ENCODE measurements at regions not wholly inside any gene's neighbourhood (a gene's known extent, or its start where the extent isn't known, plus 50 kb on each side); places are given as distances from the start of the nearest gene placed in this dataset.

DNA sequence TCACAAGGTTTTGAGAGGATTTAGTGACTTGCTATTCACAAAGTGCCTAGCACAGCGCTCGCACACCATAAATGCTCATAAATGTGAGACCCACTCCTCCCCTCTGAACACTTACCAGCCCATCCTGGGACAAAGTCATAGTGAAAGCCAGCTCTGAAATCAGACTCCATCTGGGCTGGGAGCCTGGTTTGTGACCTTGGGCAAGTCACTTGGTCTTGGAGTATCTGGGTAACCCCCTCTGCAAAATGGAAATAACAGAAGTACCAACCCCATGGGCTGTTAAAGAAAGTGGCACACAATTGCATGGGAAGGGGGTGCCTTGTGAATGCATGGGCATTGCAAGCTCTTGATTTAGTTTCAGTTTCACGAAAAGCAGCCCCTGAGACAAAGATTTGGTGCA is 104.7 kb upstream of the CDH5 start:
- no peak for DNase-seq (ENCODE audit: low read depth, low spot score)
- TF ChIP-seq, protein P1, sequence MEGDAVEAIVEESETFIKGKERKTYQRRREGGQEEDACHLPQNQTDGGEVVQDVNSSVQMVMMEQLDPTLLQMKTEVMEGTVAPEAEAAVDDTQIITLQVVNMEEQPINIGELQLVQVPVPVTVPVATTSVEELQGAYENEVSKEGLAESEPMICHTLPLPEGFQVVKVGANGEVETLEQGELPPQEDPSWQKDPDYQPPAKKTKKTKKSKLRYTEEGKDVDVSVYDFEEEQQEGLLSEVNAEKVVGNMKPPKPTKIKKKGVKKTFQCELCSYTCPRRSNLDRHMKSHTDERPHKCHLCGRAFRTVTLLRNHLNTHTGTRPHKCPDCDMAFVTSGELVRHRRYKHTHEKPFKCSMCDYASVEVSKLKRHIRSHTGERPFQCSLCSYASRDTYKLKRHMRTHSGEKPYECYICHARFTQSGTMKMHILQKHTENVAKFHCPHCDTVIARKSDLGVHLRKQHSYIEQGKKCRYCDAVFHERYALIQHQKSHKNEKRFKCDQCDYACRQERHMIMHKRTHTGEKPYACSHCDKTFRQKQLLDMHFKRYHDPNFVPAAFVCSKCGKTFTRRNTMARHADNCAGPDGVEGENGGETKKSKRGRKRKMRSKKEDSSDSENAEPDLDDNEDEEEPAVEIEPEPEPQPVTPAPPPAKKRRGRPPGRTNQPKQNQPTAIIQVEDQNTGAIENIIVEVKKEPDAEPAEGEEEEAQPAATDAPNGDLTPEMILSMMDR (conservative IDR thresholded peaks at IDR 0.05), result no peak
- Mint-ChIP-seq H3K4me1 (peaks cover 8% of the 10 kb centered on the region), H3K27ac (ENCODE audit: unreplicated experiment) (peak overlapping the region; percentile 76), H3K27me3 (ENCODE audit: low read depth) (peaks cover 9% of the 10 kb centered on the region), H3K36me3 (ENCODE audit: low read depth) (no peaks in the 10 kb centered on the region), H3K4me3 (no peak overlapping the region), H3K9me3 (no peaks in the 10 kb centered on the region)

DNA sequence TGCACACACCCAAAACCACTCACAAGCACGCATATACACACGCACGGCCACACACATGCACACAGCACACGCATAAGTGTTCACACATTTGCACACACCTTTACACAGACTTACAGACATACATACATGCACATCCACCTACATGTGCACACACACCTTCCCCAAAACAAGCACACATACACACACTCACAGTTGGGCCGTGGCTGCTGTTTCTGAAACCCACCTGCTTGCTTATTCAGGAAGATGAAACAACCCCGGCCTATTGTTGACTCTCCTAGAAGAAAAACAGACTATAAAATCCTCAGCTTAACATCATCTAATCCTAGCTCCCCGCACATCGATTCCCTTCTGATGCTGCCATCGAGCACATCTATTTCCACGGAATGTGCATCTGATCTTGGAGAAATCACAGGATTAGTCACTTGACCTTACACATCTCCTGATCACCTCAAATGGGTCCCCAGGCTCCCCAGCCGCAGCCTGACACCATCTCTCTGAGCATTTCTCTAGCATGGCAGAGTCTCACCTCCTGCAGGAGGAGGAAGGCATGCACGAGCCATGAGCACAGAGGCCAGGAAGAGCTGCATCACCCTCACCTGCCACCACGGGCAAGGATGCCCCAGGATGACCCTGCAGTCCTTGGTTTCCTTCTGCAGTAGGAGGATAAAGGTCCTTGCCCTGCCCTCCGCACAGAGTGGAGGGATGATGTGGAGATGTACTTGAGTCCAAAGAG is 105.8 kb upstream of the CDH5 start:
- DNase-seq (ENCODE audit: low read depth, low spot score), result no peak
- no peaks in the 10 kb centered on the region for H3K36me3 Mint-ChIP-seq (ENCODE audit: low read depth)
- peak overlapping the region; percentile 10 for H3K27ac Mint-ChIP-seq (ENCODE audit: unreplicated experiment)
- no peaks in the 10 kb centered on the region for H3K4me1 Mint-ChIP-seq
- H3K9me3 Mint-ChIP-seq, result no peaks in the 10 kb centered on the region
- TF ChIP-seq, protein P1 (conservative IDR thresholded peaks at IDR 0.05), result no peak
- no peak overlapping the region for H3K4me3 Mint-ChIP-seq
- H3K27me3 Mint-ChIP-seq (ENCODE audit: low read depth), result peaks cover 5% of the 10 kb centered on the region

DNA sequence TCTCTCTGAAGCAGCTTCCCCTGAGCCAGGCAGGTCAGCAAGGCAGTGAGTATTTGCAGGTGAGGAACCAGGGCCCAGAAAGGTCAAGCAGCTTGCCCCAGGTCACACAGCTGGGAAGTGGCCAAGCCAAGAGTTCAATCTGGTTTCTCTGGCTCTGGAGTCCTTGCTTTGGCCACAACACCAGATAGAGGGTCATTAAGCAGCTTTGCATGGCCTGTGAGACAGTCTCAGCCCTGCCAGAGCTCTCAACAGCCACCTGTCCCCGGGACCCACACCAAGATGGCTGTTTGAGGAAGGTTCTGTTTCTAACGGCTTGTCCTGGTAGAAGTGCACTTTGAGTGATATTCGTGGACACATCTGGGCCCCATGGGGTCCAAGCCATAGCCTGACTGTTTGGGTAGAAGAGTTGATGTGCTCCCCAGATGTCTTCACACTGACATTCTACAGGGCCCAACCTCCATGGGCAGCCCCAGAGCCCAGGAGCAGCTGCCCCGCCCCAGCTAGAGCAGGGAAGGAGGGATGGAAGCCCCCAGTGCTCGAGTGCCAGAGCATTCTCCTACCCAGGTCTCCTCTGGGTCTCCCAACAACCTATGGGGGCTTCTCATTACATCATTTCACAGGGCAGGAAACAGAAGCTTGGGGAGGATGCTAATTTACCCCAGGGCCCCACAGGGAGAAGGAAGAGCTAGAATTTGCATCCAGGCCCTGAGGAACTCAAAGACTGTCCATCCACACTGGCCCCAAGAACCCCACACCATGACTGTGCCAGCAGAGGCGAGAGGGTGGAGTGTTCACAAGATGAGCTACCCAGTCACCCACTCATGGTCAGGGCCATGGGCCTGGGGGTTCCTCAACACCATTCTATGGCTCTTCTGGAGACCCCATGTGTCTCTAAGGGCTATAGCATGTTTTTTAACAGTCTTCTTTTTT is 107.3 kb upstream of the CDH5 start:
- TF ChIP-seq, protein P1 (conservative IDR thresholded peaks at IDR 0.05), result no peak
- H3K27ac Mint-ChIP-seq (ENCODE audit: unreplicated experiment), result peak overlapping the region; percentile 19
- no peaks in the 10 kb centered on the region for H3K36me3 Mint-ChIP-seq (ENCODE audit: low read depth)
- peaks cover 18% of the 10 kb centered on the region for H3K27me3 Mint-ChIP-seq (ENCODE audit: low read depth)
- DNase-seq (ENCODE audit: low read depth, low spot score), result no peak
- H3K4me1 Mint-ChIP-seq, result no peaks in the 10 kb centered on the region
- no peaks in the 10 kb centered on the region for H3K9me3 Mint-ChIP-seq
- H3K4me3 Mint-ChIP-seq, result no peak overlapping the region

DNA sequence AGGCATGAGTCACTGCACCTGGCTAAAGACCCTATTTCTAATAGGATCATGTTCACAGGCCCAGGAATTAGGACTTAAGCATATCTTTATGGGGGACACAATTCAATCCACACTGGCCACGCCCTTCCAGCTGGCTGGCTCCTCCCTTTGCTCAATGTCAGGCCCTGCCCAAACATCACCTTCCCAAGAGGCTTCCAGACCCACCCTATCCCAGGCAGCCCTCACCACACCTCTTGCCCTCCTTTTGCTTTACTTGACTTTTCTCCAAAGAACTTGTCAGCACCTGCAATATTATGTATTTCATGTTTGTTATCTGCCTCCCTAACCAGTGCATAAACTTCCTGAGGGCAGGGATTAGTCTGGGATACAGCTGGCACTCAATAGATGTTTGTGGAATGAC is 109.6 kb upstream of the CDH5 start:
- H3K36me3 Mint-ChIP-seq (ENCODE audit: low read depth), result no peaks in the 10 kb centered on the region
- H3K27ac Mint-ChIP-seq (ENCODE audit: unreplicated experiment), result peak overlapping the region; percentile 35
- H3K9me3 Mint-ChIP-seq, result no peaks in the 10 kb centered on the region
- H3K27me3 Mint-ChIP-seq (ENCODE audit: low read depth), result peaks cover 19% of the 10 kb centered on the region
- TF ChIP-seq, protein P1 (conservative IDR thresholded peaks at IDR 0.05), result no peak
- H3K4me3 Mint-ChIP-seq, result no peak overlapping the region
- DNase-seq (ENCODE audit: low read depth, low spot score), result no peak
- no peaks in the 10 kb centered on the region for H3K4me1 Mint-ChIP-seq

DNA sequence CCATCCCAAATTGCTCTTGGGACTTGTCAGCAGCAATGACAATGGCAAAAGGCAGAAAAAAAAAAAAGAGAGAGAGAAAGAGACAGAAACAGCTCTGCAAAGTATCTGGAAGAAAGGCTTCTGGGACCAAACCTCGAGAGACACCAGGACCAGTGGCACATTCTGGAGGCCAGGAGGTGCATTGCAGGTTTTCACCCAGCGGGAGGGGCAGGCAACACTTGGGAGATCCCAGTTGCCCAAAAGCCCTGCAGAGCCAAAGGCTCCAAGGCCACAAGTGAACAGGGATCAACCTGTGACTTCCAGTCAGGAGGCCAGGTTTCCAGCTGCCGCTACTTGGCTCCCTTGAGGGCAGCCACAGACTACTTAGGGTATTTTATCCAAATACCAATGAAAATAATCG is 110.8 kb upstream of the CDH5 start:
- Mint-ChIP-seq H3K9me3 (no peaks in the 10 kb centered on the region), H3K36me3 (ENCODE audit: low read depth) (no peaks in the 10 kb centered on the region), H3K4me3 (no peak overlapping the region), H3K4me1 (peaks cover 12% of the 10 kb centered on the region), H3K27me3 (ENCODE audit: low read depth) (peaks cover 25% of the 10 kb centered on the region), H3K27ac (ENCODE audit: unreplicated experiment) (no peak overlapping the region)
- DNase-seq (ENCODE audit: low read depth, low spot score), result no peak
- TF ChIP-seq, protein P1 (conservative IDR thresholded peaks at IDR 0.05), result no peak
